Activated T-cell treated with anti-CD3 and anti-CD28 coated beads, Interleukin-2, amount 50 U/mL, for 72 hours (primary cell): ENCODE measurements at regions not wholly inside any gene's neighbourhood (a gene's known extent, or its start where the extent isn't known, plus 50 kb on each side); places are given as distances from the start of the nearest gene placed in this dataset.
"Not testable (repeated sequence)": the region's sequence is repeated elsewhere in the genome, so short reads cannot be mapped to it uniquely, and the experiment has no call there.

Experiments
- ATAC-seq, 2 donors: fragments of 150-1000 bp; cut with Tn5 transposase; replicated peaks in 1 of 2; 2 replicates each; pipeline ENCODE4 v1.10.0; 2021; ENCODE audit warnings: moderate library complexity in 2 of 2, mild to moderate bottlenecking in 1 of 2
- DNase-seq, 2 donors: peaks; one replicate each; pipeline ENCODE4 v3.0.0; 2021 to 2022; ENCODE audit warnings: mixed read lengths in 1 of 2
- H3K27ac Mint-ChIP-seq: one replicate; pipeline ENCODE4 v1.8.0; 2022; ENCODE audit warnings: mild to moderate bottlenecking, moderate library complexity, mixed read lengths
- H3K27me3 Mint-ChIP-seq: one replicate; pipeline ENCODE4 v1.8.0; 2022; ENCODE audit warnings: low read depth, mixed read lengths
- H3K36me3 Mint-ChIP-seq, 2 donors: one replicate each; pipeline ENCODE4 v1.8.0; 2022; ENCODE audit warnings: mixed read lengths in 2 of 2, mild to moderate bottlenecking in 1 of 2; ENCODE audit not compliant: insufficient read depth in 2 of 2
- H3K4me1 Mint-ChIP-seq: one replicate; pipeline ENCODE4 v1.8.0; 2022; ENCODE audit warnings: low read depth, mixed read lengths
- H3K4me3 Mint-ChIP-seq, 2 donors: one replicate each; pipeline ENCODE4 v1.8.0; 2022; ENCODE audit warnings: mild to moderate bottlenecking in 2 of 2, mixed read lengths in 2 of 2, moderate library complexity in 2 of 2
- H3K9me3 Mint-ChIP-seq, 2 donors: one replicate each; pipeline ENCODE4 v1.8.0; 2022; ENCODE audit warnings: mixed read lengths in 2 of 2

DNA sequence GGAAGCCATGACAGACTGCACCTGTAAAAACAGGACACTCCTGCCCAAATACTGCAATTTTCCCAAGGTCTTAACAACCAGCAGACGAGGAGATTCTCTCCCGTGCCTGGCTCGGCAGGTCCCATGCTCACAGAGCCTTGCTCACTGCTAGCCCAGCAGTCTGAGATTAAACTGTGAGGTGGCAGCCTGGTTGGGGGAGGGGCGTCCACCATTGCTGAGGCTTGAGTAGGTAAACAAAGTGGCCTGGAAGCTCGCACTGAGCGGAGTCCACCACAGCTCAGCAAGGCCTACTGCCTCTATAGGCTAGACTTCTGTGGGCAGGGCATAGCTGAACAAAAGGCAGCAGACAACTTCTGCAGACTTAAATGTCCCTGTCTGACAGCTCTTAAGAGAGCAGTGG lies 80.3 kb downstream of the ANXA5 start:
- H3K9me3 Mint-ChIP-seq, ATAC-seq, DNase-seq, H3K27ac Mint-ChIP-seq, H3K36me3 Mint-ChIP-seq, H3K4me1 Mint-ChIP-seq, H3K4me3 Mint-ChIP-seq: not testable (repeated sequence)
- peaks cover 12% of the 10 kb centered on the region for H3K27me3 Mint-ChIP-seq

DNA sequence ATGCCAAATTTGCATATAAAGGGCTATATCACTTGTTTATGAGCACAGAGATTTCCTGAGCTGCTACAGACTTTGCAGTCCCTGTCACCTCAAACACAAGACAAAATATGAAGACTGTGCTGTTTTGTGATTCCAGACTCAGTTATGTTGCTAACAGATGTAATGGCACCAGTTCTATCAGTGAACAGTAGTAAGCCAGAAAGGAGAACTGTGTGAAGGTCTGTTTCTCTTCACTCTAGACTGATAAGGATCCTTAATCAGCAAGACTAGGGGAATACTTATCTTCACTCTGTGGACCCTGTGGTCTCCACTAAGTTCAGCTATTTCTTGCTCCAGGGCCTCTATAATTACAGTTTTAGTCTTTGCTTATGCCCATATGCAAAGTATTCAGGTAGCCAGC lies 82.7 kb downstream of the ANXA5 start:
- no peak for ATAC-seq
- H3K4me3 Mint-ChIP-seq: no peak overlapping the region
- peaks cover 0 to 1% of the 10 kb centered on the region in 2 donors for H3K36me3 Mint-ChIP-seq
- H3K27me3 Mint-ChIP-seq: peaks cover 24% of the 10 kb centered on the region
- H3K4me1 Mint-ChIP-seq: no peaks in the 10 kb centered on the region
- H3K27ac Mint-ChIP-seq: no peak overlapping the region
- DNase-seq: no peak
- no peaks in the 10 kb centered on the region for H3K9me3 Mint-ChIP-seq

DNA sequence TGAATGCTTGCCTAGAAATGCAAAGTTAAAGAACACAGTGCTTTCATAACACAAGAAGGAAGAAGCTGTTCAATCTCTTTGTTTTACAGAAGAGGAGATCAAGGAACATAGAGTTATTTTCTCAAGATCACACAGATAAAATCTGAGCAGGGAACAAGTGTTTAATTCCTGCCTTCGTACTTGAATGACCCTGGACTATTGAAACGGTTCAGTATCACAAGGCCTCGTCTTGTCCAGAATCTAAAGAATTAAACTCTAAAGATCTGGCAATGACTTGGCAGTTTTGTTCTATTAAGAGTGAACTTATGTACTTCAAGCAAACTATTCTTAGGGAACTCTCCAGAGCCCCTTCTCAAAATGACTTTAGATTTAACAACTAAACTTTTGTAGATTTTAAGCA lies 97.7 kb downstream of the ANXA5 start:
- ATAC-seq (no peak), DNase-seq (no peak)
- Mint-ChIP-seq H3K4me3 (no peak overlapping the region), H3K27ac (no peak overlapping the region), H3K27me3 (no peaks in the 10 kb centered on the region), H3K4me1 (no peaks in the 10 kb centered on the region), H3K36me3 (no peaks in the 10 kb centered on the region), H3K9me3 (no peaks in the 10 kb centered on the region)

DNA sequence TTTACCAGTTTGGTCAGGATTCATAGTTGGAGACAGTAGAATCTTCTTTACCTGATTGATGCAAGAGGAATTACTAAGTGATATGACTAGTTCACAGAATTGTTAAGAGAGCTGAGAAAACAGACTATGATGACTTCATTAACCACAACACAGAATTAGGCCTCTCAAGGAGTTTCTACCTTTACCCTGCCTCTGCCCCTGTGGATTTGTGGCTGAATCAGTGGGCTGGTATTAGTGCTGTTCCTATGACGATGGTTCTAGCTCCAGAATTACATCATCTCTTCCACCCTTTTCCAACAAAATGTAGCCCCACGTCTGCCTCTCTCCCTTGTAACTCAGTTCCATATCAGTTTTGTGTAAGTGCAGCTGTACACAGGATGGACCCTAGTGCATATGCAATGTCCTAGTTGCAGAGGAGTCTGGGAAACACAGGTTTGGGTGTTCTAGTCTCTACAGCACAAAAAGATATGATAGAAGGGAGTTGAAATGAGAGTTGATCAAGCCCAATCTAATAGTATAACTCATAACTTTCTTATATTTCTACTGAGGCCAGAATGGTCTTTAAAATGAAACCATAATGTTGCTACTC lies 99.3 kb downstream of the ANXA5 start:
- H3K9me3 Mint-ChIP-seq: no peaks in the 10 kb centered on the region
- no peaks in the 10 kb centered on the region for H3K4me1 Mint-ChIP-seq
- H3K4me3 Mint-ChIP-seq: no peak overlapping the region
- H3K27ac Mint-ChIP-seq: no peak overlapping the region
- no peaks in the 10 kb centered on the region for H3K27me3 Mint-ChIP-seq
- no peaks in the 10 kb centered on the region for H3K36me3 Mint-ChIP-seq
- ATAC-seq: peak; percentile 83 to 91
- peak; percentile 5 to 19 for DNase-seq

DNA sequence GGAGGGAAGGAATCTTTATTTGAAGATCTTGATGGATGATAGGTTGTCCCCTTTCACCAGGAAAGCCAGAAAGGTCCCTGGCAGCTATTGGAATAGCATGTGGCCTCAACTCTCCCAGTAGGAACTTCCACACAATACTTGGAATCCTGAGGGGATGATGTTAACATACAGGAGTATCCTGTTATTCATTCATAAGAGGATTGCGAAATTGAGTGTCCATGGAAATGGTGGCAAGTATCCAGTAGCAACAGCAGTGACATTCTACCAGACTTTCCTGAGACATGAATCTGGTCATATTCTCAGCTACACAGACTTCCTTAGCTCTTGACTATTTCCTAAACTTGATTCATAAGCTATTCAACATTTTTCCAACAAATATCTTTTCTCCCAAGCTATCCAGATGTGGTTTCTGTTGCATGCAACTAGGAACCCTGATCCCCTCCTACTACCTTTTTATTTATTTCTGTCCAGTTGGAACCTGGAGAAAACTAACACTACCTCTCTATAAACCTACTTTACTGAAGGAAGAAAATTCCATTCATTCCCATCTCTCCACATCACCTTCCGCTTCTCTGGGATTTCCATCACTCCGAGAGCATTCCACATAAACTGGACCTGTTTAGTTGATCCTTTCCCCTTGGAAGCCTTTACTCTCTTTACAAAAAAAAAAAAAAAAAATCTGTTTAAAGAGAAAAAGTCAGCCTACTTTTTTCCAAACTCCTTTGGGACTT lies 101.8 kb downstream of the ANXA5 start:
- Mint-ChIP-seq H3K27me3 (no peaks in the 10 kb centered on the region), H3K27ac (no peak overlapping the region), H3K36me3 (no peaks in the 10 kb centered on the region), H3K4me3 (no peak overlapping the region), H3K9me3 (peaks cover 0 to 2% of the 10 kb centered on the region in 2 donors), H3K4me1 (no peaks in the 10 kb centered on the region)
- DNase-seq: no peak
- no peak for ATAC-seq

DNA sequence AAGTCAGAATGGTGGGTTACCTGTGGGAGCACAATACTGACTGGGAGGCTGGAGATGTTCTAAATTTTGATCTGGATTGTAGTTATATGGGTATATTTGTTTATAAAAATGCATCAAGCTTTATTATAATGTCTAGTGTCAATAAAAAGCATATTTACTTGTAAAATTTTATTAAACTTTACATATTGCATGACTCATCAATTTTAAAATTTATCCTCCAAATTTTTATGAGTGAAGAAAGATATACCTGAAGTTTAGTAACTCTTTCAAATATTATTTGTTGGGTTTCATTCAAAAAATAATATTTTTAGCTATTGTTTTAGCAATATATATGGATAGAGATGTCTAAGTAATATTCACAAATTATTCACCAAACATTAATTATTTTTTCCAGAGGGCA lies 103.0 kb downstream of the ANXA5 start:
- no peak for ATAC-seq
- Mint-ChIP-seq H3K36me3 (no peaks in the 10 kb centered on the region), H3K4me1 (no peaks in the 10 kb centered on the region), H3K27ac (no peak overlapping the region), H3K4me3 (no peak overlapping the region), H3K9me3 (peaks cover 0 to 2% of the 10 kb centered on the region in 2 donors), H3K27me3 (peaks cover 2% of the 10 kb centered on the region)
- no peak for DNase-seq

DNA sequence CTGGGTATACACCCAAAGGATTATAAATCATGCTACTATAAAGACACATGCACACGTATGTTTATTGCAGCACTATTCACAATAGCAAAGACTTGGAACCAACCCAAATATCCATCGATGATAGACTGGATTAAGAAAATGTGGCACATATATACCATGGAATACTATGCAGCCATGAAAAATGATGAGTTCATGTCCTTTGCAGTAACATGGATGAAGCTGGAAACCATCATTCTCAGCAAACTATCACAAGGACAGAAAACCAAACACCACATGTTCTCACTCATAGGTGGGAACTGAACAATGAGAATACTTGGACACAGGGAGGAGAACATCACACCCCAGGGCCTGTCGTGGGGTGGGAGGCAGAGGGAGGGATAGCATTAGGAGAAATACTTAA lies 104.5 kb downstream of the ANXA5 start:
- not testable (repeated sequence) for H3K9me3 Mint-ChIP-seq, H3K27ac Mint-ChIP-seq, H3K4me1 Mint-ChIP-seq, DNase-seq, H3K36me3 Mint-ChIP-seq, ATAC-seq, H3K4me3 Mint-ChIP-seq
- peaks cover 17% of the 10 kb centered on the region for H3K27me3 Mint-ChIP-seq

DNA sequence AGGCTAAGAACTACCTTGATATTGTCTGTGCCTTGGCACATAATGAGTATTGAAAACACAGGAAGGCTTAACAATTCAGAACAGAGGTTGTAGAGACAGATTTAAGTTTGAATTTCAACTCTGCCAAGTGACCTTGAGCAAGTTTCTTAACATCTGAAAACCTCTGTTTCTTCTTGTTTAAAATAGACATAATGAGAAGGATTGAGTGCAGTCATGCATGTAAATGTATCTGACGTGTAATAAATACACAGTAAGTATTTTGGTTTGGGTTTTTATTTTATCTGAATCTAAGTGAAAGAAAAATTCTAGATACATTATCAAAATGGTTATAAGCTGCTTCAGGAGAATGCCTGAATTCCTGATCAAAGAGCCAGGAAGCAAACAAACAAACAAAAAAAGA lies 111.9 kb downstream of the ANXA5 start:
- Mint-ChIP-seq H3K27me3 (peaks cover 44% of the 10 kb centered on the region), H3K4me3 (no peak overlapping the region), H3K36me3 (no peaks in the 10 kb centered on the region), H3K9me3 (no peaks in the 10 kb centered on the region), H3K4me1 (peaks cover 12% of the 10 kb centered on the region), H3K27ac (no peak overlapping the region)
- ATAC-seq (no peak), DNase-seq (no peak)

DNA sequence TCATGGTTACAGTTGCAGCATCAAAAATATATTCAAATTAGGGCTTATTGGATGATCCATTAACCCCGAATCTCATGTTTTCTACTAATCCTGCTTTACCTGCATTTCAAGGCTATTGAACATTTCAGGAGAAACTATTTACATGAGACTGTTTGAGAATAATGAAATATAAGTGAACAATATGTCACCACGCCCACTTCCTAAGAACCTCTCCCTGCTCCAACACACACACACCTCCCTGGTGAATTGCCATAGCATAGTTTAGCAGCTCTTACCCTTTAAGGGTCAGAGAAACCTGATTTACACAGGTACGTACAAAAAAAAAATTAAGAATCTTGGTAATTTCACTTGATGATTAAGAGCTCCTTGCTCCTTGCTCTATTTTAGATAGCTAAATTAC lies 113.4 kb downstream of the ANXA5 start:
- H3K4me1 Mint-ChIP-seq: peaks cover 12% of the 10 kb centered on the region
- no peaks in the 10 kb centered on the region for H3K36me3 Mint-ChIP-seq
- peaks cover 49% of the 10 kb centered on the region for H3K27me3 Mint-ChIP-seq
- DNase-seq (no peak), ATAC-seq (no peak)
- H3K27ac Mint-ChIP-seq: no peak overlapping the region
- no peaks in the 10 kb centered on the region for H3K9me3 Mint-ChIP-seq
- H3K4me3 Mint-ChIP-seq: no peak overlapping the region

DNA sequence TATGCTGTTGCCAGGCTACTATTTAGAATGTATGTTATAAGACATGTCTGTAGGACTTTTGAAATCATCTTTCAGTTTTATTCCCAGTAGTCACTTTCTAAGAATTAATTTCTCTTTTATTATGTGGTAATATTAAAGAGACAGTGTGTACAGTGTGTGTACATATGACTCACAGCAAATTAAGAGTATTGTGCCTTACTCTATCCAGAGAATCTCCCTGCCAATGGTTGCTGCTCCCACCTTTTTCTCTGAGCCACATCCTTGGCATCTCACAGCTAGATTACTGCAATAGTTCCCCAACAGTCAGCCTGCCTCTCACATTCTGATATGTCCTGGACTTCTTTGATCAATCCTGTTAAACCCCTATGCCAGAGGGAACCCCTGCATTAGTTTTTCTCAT lies 114.5 kb downstream of the ANXA5 start:
- Mint-ChIP-seq H3K36me3 (no peaks in the 10 kb centered on the region), H3K4me3 (no peak overlapping the region), H3K27me3 (peaks cover 39% of the 10 kb centered on the region), H3K9me3 (no peaks in the 10 kb centered on the region), H3K4me1 (peaks cover 12% of the 10 kb centered on the region), H3K27ac (no peak overlapping the region)
- DNase-seq (no peak), ATAC-seq (no peak)

DNA sequence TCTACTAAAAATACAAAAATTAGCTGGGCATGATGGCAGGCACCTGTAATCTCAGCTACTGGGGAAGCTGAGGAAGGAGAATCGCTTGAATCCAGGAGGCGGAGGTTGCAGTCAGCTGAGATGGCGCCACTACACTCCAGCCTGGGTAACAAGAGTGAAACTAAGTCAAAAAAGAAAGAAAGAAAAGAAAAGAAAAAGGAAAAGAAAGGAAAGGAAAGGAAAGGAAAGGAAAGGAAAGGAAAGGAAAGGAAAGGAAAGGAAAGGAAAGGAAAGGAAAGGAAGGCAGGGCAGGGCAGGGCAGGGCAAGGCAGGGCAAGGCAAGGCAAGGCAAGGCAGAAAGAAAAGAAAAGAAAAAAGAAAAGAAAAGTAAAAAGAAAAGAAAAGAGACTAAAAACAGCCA lies 121.4 kb downstream of the ANXA5 start:
- H3K36me3 Mint-ChIP-seq, H3K4me1 Mint-ChIP-seq, ATAC-seq, DNase-seq, H3K9me3 Mint-ChIP-seq, H3K4me3 Mint-ChIP-seq, H3K27ac Mint-ChIP-seq: not testable (repeated sequence)
- peaks cover 26% of the 10 kb centered on the region for H3K27me3 Mint-ChIP-seq

DNA sequence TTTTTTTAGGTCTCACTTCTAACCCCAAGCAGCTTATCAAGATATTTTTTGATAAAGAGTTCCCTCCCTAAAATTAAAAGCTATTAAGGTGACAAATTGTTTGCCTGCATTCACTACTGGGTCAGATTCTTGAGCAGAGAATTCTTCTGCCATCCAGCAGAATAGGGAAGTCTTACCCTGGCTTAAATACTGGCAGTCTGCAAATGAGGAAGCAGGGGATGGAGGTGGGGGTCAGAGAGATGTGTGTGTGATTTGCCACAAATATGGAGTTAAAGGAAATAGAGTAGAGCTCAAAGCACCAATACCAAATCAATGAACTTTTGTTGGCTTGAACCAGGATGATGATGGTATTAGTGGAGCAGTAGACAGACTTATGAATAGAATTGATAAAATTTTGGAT lies 122.2 kb downstream of the ANXA5 start:
- Mint-ChIP-seq H3K36me3 (no peaks in the 10 kb centered on the region), H3K9me3 (peaks cover 0 to 4% of the 10 kb centered on the region in 2 donors), H3K4me3 (no peak overlapping the region), H3K27ac (peak overlapping the region; percentile 34), H3K4me1 (no peaks in the 10 kb centered on the region), H3K27me3 (peaks cover 26% of the 10 kb centered on the region)
- no peak for ATAC-seq
- no peak for DNase-seq

DNA sequence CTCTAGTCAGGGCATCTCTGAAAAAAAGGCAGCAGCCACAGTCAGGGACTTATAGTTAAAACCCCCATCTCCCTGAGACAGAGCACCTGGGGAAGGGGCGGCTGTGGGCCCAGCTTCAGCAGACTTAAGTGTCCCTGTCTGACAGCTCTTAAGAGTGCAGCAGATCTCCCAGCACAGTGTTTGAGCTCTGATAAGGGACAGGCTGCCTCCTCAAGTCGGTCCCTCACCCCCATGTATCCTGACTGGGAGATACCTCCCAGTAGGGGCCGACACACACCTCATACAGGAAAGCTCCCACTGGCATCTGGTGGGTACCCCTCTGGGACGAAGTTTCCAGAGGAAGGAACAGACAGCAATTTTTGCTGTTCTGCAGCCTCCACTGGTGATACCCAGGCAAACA lies 129.0 kb downstream of the ANXA5 start:
- peaks cover 15% of the 10 kb centered on the region for H3K27me3 Mint-ChIP-seq
- H3K4me1 Mint-ChIP-seq: no peaks in the 10 kb centered on the region
- H3K27ac Mint-ChIP-seq: no peak overlapping the region
- DNase-seq: no peak
- H3K4me3 Mint-ChIP-seq: no peak overlapping the region
- no peak for ATAC-seq
- peaks cover 3% of the 10 kb centered on the region in 2 donors for H3K9me3 Mint-ChIP-seq
- H3K36me3 Mint-ChIP-seq: no peaks in the 10 kb centered on the region

DNA sequence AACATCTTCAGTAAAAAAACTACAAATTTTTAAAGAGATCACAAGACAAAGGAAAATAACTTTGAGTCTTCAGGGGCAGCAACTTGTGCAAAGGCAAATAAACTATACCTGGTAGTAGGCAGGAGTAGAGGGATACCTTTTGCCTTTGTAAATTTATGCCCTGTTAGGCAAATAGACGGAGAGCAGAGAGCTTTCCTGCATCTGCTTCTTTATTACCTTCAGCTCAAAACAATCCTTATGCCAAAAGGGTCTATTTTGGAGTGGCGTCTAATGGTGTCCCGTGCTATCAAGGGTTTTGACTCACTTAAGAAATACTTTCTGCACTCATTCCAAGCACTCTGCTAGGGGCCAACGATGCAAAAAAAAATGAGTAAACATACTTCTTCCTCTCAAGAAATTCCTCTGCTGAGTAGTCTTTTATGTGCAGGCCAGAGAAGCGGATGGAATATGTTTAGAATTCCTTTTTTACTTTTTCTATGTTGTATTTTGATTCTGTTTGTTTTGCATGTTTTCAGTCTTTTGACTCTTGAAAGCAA lies 131.9 kb downstream of the ANXA5 start:
- Mint-ChIP-seq H3K4me3 (no peak overlapping the region), H3K36me3 (no peaks in the 10 kb centered on the region), H3K9me3 (peaks cover 1 to 3% of the 10 kb centered on the region in 2 donors), H3K4me1 (no peaks in the 10 kb centered on the region), H3K27ac (no peak overlapping the region), H3K27me3 (peaks cover 15% of the 10 kb centered on the region)
- no peak for ATAC-seq
- DNase-seq: no peak
